Bone marrow (tissue), 2 donors: ENCODE measurements at regions not wholly inside any gene's neighbourhood (a gene's known extent, or its start where the extent isn't known, plus 50 kb on each side); places are given as distances from the start of the nearest gene placed in this dataset.
"Not testable (repeated sequence)": the region's sequence is repeated elsewhere in the genome, so short reads cannot be mapped to it uniquely, and the experiment has no call there.

ENCODE experiments used
- DNase-seq, 2 donors: peaks; one replicate each; lab custom pipeline; 2025; lab: John Stamatoyannopoulos, UW

- DNase-seq, result not testable (repeated sequence)
These were observed 245.3 kb upstream of the MME start for GRCh38 chr3:154834831-154835230.

DNA sequence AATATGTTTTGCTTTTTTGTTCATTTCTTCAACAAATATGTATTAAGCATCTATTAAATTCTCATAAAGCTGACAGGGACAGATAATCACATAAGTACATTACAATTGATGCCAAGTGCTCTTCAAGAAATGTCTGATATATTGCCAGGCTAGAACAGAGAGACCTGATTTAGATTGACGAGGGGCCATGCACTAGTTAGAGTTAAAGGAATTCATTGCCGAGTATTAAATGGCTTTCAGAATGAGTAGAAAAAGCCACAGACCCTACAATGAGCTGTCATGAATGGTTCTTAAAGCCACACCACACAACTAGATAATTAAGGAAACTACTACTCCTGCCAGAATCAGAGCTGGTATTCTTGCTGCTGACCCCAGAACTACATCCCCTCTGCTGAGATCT is 250.2 kb upstream of the MME start:
- DNase-seq, result no peak

- no peak for DNase-seq
These were observed 260.6 kb upstream of the MME start for GRCh38 chr3:154819491-154819890.

DNA sequence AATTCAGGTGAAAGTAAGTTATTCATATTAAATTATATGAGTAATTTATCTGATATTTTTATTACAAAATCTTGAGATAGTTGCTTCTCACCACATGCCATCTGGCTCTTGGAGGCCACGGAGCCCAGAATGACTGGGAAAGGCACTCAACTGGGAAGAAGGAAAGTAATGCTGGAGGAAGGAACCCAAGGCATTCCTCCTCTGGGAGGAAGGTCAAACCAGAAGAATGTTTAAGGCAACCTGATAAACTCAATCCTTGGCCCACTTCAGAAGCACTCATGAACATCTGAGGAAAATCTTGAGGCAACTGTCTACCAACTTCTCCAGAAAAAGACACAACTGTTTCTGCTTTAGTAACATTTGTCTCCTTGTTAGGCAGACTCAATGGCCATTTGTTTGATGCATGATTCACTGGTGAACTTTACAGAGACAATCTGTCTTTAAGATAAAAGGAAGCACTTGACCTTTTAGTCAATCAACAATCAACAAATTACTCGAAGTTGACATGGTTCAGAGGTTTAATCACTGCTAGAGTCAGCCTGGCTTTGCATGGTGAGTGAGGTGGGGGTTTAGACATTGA is 261.4 kb upstream of the MME start:
- no peak for DNase-seq

DNA sequence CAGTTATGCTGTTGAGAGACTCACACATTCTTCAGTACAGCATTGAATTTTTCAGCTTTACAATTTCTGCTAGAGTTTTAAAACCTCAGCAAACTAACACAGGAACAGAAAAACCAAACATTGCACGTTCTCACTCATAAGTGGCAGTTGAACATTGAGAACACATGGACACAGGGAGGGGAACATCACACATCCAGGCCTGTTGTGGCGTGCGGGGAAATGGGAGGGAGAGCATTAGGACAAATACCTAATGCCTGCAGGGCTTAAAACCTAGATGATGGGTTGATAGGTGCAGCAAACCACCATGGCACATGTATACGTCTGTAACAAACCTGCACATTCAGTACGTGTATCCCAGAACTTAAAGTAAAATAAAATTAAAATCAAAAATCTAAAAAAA is 270.1 kb upstream of the MME start:
- DNase-seq, result not testable (repeated sequence)

GRCh38 chr3:154801729-154802128 is 278.4 kb upstream of the MME start:
- DNase-seq, result no peak

- no peak for DNase-seq
These were observed 280.3 kb upstream of the MME start for GRCh38 chr3:154799800-154800199.

- no peak for DNase-seq
These were observed 284.5 kb upstream of the MME start for GRCh38 chr3:154795582-154795981.

- DNase-seq, result peak in 1 of 2 donors; percentile 16
These were observed 285.2 kb upstream of the MME start for GRCh38 chr3:154794814-154795445.

GRCh38 chr3:154794391-154794790 is 285.7 kb upstream of the MME start:
- DNase-seq, result no peak

DNA sequence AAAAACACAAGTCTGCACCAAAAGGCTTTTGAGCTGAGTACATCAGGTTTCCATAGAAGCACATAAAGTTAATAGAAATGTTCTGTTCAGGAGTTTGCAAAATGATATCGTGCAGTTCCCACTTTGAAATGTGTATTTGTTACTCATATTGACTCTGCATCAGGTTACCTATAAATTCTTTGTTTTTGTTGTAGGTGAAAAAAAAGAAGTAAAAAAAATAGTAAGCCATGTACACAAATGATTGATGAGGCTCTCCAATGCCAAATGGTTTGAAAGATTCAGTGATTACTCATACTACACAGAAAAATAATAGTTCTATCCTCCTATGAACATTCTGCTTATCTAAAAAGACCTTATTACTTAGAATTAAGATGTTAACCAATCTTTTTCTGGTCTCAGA is 287.3 kb upstream of the MME start:
- no peak for DNase-seq

GRCh38 chr3:154791611-154792010 is 288.5 kb upstream of the MME start:
- DNase-seq, result no peak

- no peak for DNase-seq
These were observed 293.4 kb upstream of the MME start for GRCh38 chr3:154786724-154787123.

- DNase-seq, result peak in 1 of 2 donors; percentile 71
These were observed 296.6 kb upstream of the MME start for GRCh38 chr3:154783521-154783931.

DNA sequence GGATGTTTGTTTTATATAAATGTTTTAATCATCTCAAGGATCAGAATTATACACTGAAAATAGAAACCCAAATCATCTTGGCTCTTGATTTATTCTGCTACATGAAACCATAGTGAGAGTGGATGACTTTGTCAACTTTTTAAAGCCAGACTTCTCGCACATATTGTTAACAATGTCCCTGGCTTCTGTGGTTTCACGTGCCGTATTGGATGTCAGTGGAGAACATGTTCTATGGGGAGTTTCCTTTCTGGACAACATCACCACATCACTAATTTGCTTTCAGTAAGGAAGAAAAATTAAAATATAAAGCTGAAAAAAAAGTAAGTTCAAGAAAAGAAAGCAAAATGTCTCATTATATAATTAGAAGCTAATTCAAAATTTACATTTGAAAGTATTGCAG is 297.1 kb upstream of the MME start:
- DNase-seq, result no peak

- DNase-seq, result no peak
These were observed 298.0 kb upstream of the MME start for GRCh38 chr3:154782151-154782550.

GRCh38 chr3:154781595-154781994 is 298.5 kb upstream of the MME start:
- no peak for DNase-seq

GRCh38 chr3:154780263-154780662 is 299.9 kb upstream of the MME start:
- no peak for DNase-seq

DNA sequence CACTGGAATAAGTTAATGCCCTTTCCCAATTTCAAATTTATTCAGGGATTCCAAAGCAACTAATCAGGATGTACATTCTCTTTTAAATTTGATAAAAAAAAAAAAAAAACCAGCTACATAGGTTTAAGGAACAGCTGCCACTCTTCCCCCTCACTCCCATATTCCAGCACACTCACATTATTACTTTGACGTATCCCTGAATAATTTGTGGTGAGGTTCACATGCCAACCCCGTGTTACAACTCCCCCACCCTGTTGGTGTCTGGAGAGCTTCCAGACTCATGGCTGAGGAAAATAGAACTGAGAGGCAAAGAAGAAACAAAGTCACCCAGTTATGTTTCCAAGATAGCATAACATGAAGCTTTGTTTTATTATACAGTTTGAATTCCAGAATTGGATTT is 300.5 kb upstream of the MME start:
- DNase-seq, result no peak

GRCh38 chr3:154778057-154778456 is 302.1 kb upstream of the MME start:
- no peak for DNase-seq

GRCh38 chr3:154776549-154777225 is 303.4 kb upstream of the MME start:
- DNase-seq, result no peak

- DNase-seq, result no peak
These were observed 304.1 kb upstream of the MME start for GRCh38 chr3:154775821-154776548.
